Spleen (tissue), 11 donors: ENCODE measurements at regions not wholly inside any gene's neighbourhood (a gene's known extent, or its start where the extent isn't known, plus 50 kb on each side); places are given as distances from the start of the nearest gene placed in this dataset.

ENCODE experiments used
- DNase-seq: peaks from one replicate; pipeline ENCODE4 v3.0.0-alpha.2; 2020
- H3K27ac ChIP-seq, 8 donors: fragments of 200-600 bp; sonication (generic) in 7 of 8; 1 replicate in 4 of 8; 2 replicates in 4 of 8; pipeline versions ENCODE4 v1.5.0 to v1.8.0; 2016 to 2021; ENCODE audit warnings: inconsistent platforms in 4 of 8, mild to moderate bottlenecking in 4 of 8, moderate library complexity in 1 of 8
- H3K27me3 ChIP-seq, 7 donors: fragments of 200-600 bp; sonication (generic) in 6 of 7; replicated peaks in 1 of 7; 1 replicate in 4 of 7; 2 replicates in 3 of 7; pipeline versions ENCODE4 v1.5.0 to v1.8.0; 2016 to 2021; ENCODE audit warnings: inconsistent platforms in 3 of 7, mild to moderate bottlenecking in 1 of 7
- H3K36me3 ChIP-seq, 6 donors: fragments of 200-600 bp; sonication (generic) in 5 of 6; 1 replicate in 4 of 6; 2 replicates in 2 of 6; pipeline versions ENCODE4 v1.5.0 to v1.8.0; 2016 to 2021; ENCODE audit warnings: inconsistent platforms in 2 of 6
- H3K4me1 ChIP-seq, 6 donors: fragments of 200-600 bp; sonication (generic) in 5 of 6; 1 replicate in 3 of 6; 2 replicates in 3 of 6; pipeline versions ENCODE4 v1.5.0 to v1.8.0; 2016 to 2021; ENCODE audit warnings: inconsistent platforms in 3 of 6
- H3K4me3 ChIP-seq, 8 donors: fragments of 200-600 bp; sonication (generic) in 7 of 8; 1 replicate in 4 of 8; 2 replicates in 4 of 8; pipeline versions ENCODE4 v1.5.0 to v1.8.0; 2016 to 2021; ENCODE audit warnings: inconsistent platforms in 4 of 8, mild to moderate bottlenecking in 4 of 8, moderate library complexity in 2 of 8
- H3K9me3 ChIP-seq, 8 donors: fragments of 200-600 bp; sonication (generic) in 7 of 8; 1 replicate in 4 of 8; 2 replicates in 4 of 8; pipeline versions ENCODE4 v1.5.0 to v1.8.0; 2016 to 2021; ENCODE audit warnings: inconsistent platforms in 4 of 8
- POLR2A ChIP-seq, 3 donors: fragments of 450-650 bp; IDR thresholded peaks; one replicate each; pipeline ENCODE4 v1.5.1; 2017; ENCODE audit warnings: antibody characterized with exemption in 3 of 3, mild to moderate bottlenecking in 1 of 3
- POLR2AphosphoS5 ChIP-seq, 3 donors: sonication (generic); formaldehyde crosslinking; IDR thresholded peaks; one replicate each; pipeline ENCODE4 v1.5.1; 2017; ENCODE audit warnings: antibody characterized with exemption in 3 of 3
- WGBS, 5 donors: extraction: QIAGEN DNeasy Blood & Tissue Kit in 3 of 5; methylation state at CpG; one replicate each; pipeline versions ENCODE4 v1.1.5 to v1.1.7; 2013 to 2018; 5-methylcytosine and 5-hydroxymethylcytosine counted together
- intact Hi-C: fragments of 100-400 bp; cut with DNase I; formaldehyde crosslinking; loops from one replicate; pipeline ENCODE4 v1.15.0; 2023; ENCODE audit warnings: low total_unique reads
- TF ChIP-seq, protein P1 (sequence below), 11 experiments: fragments of 200-600 bp in 7 of 11; fragments of 450-650 bp in 4 of 11; sonication (generic) in 4 of 11; IDR thresholded peaks in 8 of 11; conservative IDR thresholded peaks in 3 of 11; 1 replicate in 7 of 11; 2 replicates in 4 of 11; pipeline versions ENCODE4 v1.4.0 to v1.8.0; 2016 to 2021; ENCODE audit warnings: antibody characterized with exemption in 11 of 11, inconsistent platforms in 4 of 11, mild to moderate bottlenecking in 1 of 11
- donor health status: healthy with polysubstance abuse.
- donor health status: DM: no; HTN: no; CAD: no; lungs with moderate emphysema.
- donor health status: DM: no; HTN: no; CAD: no.
- donor health status: Bipolar disorder and iron deficiency.
- donor health status: healthy.
- donor health status: DM: no; HTN: no; CAD: no.
- donor health status: DM: yes; HTN: yes; CAD: no.

DNA sequence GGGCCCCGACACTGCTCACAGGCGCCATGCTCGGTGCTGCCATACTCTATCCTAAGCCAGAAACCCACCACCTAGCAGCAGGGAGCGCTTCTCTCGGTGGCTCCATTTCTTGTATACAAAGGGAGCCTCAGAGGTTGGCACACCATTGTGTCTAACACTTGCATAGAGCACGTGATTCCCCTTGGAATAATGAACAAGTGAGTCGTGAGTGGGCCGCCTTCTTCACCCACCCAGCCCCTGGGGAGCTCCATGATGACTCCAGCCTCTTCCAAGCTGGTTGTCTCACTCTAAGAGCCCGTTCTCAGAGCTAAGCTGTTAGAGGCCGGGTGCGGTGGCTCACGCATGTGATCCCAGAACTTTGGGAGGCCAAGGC lies 82.3 kb upstream of the ZNF469 start:
- WGBS, 5 donors = 86 to 88% (median 87%) methylated on average over 12 of the region's 12 CpGs
- H3K9me3 ChIP-seq = no peaks in the 10 kb centered on the region
- intact Hi-C loops = no loop called here

DNA sequence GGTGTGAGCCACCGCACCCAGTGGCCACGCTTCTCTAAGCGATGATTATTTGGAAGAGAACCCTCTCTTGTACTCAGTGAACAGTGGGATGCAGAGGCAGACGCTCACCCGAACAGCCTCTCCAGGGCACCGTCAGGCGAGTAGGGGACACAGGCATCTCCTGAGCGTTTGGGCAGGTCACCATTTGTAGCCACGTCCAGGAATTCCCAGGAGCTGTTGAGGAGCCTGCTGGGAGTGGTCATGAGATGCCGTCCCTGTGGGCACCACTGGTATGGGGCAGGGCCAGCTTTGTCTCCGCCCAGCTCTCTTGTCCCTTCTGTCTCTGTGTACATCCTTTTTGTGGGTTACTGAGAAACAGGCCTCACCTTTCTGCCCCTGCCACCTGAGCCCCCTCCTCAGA lies 81.3 kb upstream of the ZNF469 start:
- 85 to 91% (median 91%) methylated on average over 11 of the region's 11 CpGs for whole genome bisulfite sequencing, 5 donors
- no peak for DNase-seq
- intact Hi-C loops = no loop called here
- peaks cover 0 to 12% (median 0%) of the 10 kb centered on the region in 7 donors for H3K27me3 ChIP-seq
- H3K4me3 ChIP-seq = no peak overlapping the region
- TF ChIP-seq POLR2A (IDR thresholded peaks at IDR 0.05) (no peak), POLR2AphosphoS5 (IDR thresholded peaks at IDR 0.05) (no peak)
- TF ChIP-seq, protein P1, sequence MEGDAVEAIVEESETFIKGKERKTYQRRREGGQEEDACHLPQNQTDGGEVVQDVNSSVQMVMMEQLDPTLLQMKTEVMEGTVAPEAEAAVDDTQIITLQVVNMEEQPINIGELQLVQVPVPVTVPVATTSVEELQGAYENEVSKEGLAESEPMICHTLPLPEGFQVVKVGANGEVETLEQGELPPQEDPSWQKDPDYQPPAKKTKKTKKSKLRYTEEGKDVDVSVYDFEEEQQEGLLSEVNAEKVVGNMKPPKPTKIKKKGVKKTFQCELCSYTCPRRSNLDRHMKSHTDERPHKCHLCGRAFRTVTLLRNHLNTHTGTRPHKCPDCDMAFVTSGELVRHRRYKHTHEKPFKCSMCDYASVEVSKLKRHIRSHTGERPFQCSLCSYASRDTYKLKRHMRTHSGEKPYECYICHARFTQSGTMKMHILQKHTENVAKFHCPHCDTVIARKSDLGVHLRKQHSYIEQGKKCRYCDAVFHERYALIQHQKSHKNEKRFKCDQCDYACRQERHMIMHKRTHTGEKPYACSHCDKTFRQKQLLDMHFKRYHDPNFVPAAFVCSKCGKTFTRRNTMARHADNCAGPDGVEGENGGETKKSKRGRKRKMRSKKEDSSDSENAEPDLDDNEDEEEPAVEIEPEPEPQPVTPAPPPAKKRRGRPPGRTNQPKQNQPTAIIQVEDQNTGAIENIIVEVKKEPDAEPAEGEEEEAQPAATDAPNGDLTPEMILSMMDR (IDR thresholded peaks at IDR 0.05 in 8 of 11, conservative IDR thresholded peaks at IDR 0.05 in 3 of 11) = no peak
- no peaks in the 10 kb centered on the region for H3K9me3 ChIP-seq
- H3K4me1 ChIP-seq = peaks cover 0 to 49% (median 18%) of the 10 kb centered on the region in 6 donors
- H3K36me3 ChIP-seq = no peaks in the 10 kb centered on the region
- H3K27ac ChIP-seq = no peak overlapping the region

More for the DNA sequence above, 82.3 kb upstream of the ZNF469 start:
- Histone ChIP-seq H3K4me1 (peaks cover 0 to 49% (median 21%) of the 10 kb centered on the region in 6 donors), H3K27ac (no peak overlapping the region), H3K36me3 (no peaks in the 10 kb centered on the region), H3K27me3 (peaks cover 0 to 12% (median 0%) of the 10 kb centered on the region in 7 donors), H3K4me3 (no peak overlapping the region)
- TF ChIP-seq POLR2AphosphoS5 (IDR thresholded peaks at IDR 0.05) (no peak), POLR2A (IDR thresholded peaks at IDR 0.05) (no peak)
- TF ChIP-seq, protein P1 (IDR thresholded peaks at IDR 0.05 in 8 of 11, conservative IDR thresholded peaks at IDR 0.05 in 3 of 11) = no peak
- no peak for DNase-seq

DNA sequence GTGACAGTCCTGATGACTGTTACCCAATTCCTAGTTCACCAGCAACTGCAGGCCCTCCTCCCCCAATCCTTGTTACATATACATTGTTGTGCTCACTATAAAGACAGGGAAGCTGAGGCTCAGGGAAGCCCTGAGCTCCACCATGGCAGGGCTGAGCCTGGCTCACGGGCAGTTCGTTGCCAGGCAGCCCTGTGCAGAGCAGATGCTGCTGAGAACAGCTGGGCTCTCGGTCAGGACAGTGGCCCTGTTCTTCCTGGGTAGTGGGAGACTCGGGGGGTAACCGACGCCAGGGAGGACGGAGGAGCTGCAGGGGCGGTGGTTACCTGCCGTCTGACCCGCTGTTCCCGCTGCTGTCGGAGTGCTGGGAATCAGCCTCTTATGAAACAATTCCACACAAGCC lies 80.9 kb upstream of the ZNF469 start:
- no peak for DNase-seq
- Histone ChIP-seq H3K27ac (no peak overlapping the region), H3K4me1 (peaks cover 0 to 48% (median 17%) of the 10 kb centered on the region in 6 donors), H3K36me3 (no peaks in the 10 kb centered on the region), H3K4me3 (no peak overlapping the region), H3K9me3 (no peaks in the 10 kb centered on the region), H3K27me3 (peaks cover 0 to 12% (median 0%) of the 10 kb centered on the region in 7 donors)
- TF ChIP-seq, protein P1 (IDR thresholded peaks at IDR 0.05 in 8 of 11, conservative IDR thresholded peaks at IDR 0.05 in 3 of 11) = no peak
- TF ChIP-seq POLR2AphosphoS5 (IDR thresholded peaks at IDR 0.05) (no peak), POLR2A (IDR thresholded peaks at IDR 0.05) (no peak)
- WGBS, 5 donors = 75 to 85% (median 81%) methylated on average over 10 to 12 of the region's 12 CpGs
- intact Hi-C loops = no loop called here

DNA sequence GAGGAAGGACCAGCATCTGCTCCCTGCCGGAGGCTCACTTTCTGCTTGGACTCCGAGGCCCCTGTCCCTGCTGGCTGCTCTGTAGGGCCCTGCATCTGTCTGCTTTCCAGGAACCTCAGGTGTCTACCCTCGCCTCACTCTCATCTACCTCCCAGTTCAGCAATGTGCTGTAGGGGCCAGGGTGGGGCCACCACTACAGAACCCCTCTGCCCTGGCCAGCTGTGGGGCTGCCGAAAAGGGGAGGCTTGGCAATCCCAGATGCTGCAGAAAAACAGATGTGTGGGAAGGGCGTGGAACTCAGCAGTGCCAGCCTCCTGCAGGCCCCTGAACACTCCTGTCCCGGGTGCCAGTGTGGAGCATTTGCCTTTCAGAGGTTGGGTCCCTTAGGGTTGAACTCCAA lies 80.1 kb upstream of the ZNF469 start:
- no peak for DNase-seq
- intact Hi-C loops = no loop called here
- Histone ChIP-seq H3K27ac (no peak overlapping the region), H3K27me3 (peaks cover 0 to 12% (median 0%) of the 10 kb centered on the region in 7 donors), H3K4me3 (no peak overlapping the region), H3K4me1 (peaks cover 0 to 52% (median 16%) of the 10 kb centered on the region in 6 donors), H3K9me3 (no peaks in the 10 kb centered on the region), H3K36me3 (no peaks in the 10 kb centered on the region)
- WGBS, 5 donors = 81 to 94% (median 87%) methylated on average over 3 to 6 of the region's 6 CpGs
- TF ChIP-seq POLR2A (IDR thresholded peaks at IDR 0.05) (no peak), POLR2AphosphoS5 (IDR thresholded peaks at IDR 0.05) (no peak)
- TF ChIP-seq, protein P1 (IDR thresholded peaks at IDR 0.05 in 8 of 11, conservative IDR thresholded peaks at IDR 0.05 in 3 of 11) = no peak
